ENCODE measurements at regions not wholly inside any gene's neighbourhood (a gene's known extent, or its start where the extent isn't known, plus 50 kb on each side); places are given as distances from the start of the nearest gene placed in this dataset.

- TF ChIP-seq POLR2AphosphoS5 (IDR thresholded peaks at IDR 0.05; ENCODE audit: borderline replicate concordance, low read depth, low read length) (no peak), EZH2 (IDR thresholded peaks at IDR 0.05) (no peak)
These were observed 81.3 kb upstream of the PTPN3 start for GRCh38 chr9:109579191-109579948.

Measured in SK-N-MC (cell line).